ENCODE measurements at regions not wholly inside any gene's neighbourhood (a gene's known extent, or its start where the extent isn't known, plus 50 kb on each side); places are given as distances from the start of the nearest gene placed in this dataset.

DNA sequence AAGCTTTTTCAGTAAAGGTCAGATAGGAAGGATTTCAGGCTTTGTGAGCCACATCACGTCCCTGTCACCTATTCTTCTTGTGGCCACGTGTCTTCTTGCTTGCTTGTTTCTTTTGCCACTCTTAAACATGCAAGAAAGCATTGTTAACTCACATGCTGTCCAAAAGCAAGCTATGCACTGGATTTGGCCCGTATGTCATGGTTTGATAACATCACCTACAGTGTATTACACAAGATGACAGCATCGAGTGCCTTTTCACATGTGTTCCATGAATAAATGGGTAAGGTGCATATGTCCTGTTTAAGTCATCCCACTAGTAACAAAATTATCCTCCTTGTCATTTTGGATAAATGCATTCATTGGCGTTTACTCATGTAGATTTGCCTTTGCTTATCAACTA, 468.0 kb upstream of the FAT1 start:
- no peak for DNase-seq

DNA sequence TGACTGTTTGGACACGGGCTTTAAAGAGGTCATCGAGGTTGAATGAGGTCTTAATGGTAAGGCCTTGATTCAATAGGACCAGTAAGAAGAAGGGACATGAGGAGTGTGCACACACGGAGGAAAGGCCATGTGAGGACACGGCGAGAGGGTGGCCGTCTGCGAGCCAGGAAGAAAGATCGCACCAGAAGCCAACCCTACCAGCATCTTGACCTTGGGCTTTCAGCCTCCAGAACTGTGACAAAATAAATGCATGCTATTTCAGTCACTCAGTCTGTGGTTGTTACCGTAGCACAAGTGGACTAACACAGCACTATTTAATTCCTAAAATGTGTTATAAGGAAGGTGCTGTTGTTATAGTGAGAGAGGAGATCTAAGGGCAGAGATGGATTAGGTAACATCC, 468.6 kb upstream of the FAT1 start:
- no peak for DNase-seq

DNA sequence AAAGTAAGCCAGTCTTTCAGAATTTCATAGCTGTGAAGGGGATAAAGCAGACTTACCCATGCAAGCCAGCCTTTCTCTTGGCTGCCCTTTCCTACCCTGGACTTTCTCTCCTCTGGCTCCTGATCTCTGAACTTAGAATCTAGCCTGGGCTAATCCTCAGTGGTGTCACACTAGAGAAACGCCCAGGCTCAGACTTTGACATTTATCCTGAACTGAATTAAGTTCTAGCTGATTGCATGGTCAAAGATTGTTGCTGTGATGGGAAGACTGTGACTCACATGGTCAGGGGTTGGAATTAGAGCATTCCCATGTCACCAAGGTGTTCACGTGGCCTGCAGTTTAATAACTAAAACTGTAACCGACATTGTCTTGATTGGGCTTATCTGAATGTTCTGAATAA, 469.5 kb upstream of the FAT1 start:
- DNase-seq = no peak

DNA sequence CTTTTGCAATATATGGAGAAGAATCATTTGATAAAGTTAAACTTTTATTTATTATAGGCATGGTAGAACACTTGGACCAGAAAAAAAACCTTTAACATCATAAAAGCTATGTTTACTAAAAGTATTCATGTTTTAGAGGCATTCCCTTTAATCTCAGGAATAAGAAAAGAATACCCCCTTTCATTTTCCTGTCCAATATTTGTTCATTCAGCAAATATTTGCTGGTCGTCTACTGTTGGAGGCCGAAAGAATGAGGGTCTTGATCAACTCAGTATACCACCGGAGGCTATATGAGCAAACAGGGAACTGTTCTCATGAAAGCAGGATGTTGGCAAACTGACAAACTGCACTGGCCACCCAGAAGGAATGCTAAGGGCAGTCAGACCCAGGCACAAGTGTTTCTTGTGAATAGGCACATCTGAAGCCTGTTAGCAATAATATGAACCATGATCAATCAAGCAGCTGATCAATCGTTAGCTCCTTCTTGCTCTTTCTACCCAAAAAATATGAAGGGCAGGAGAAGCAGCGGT, 480.8 kb upstream of the FAT1 start:
- DNase-seq = no peak

DNA sequence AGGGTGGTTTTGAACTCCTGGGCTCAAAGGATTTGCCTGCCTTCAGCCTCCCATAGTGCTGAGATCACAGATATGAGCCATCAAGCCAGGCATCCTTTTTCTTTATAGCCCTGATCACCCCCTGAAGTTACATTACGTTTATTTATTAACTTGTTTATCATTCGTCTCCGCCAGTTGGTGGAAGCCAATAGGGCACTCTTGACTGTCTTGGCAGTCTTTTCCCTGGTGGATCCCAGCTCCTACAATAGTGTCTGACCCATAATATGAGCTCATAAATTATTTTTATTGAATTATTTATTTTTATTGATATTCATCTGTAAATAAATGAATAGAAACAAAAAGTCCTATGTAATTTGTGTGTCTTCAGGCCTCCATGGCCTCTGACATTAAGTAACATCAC, 484.3 kb upstream of the FAT1 start:
- DNase-seq = no peak

DNA sequence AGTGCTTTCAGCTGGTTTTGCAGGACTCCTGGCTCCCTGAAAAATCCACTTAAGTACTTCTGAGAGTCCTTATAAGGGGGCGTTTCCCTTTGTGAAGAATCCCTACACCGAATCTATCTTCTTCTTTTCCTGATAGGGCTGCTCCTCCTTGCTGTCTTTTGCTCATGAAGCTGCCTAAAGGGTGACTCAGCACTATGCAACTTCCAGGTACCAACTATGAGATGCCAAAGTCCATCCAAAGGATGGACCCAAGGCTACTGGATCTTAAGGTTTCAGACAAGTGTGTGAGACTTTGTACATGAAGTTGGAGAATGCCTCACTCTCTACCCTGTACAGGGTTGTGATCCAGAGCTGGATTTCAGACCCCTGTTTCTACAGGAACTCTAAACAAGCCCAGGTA, 485.0 kb upstream of the FAT1 start:
- no peak for DNase-seq

DNA sequence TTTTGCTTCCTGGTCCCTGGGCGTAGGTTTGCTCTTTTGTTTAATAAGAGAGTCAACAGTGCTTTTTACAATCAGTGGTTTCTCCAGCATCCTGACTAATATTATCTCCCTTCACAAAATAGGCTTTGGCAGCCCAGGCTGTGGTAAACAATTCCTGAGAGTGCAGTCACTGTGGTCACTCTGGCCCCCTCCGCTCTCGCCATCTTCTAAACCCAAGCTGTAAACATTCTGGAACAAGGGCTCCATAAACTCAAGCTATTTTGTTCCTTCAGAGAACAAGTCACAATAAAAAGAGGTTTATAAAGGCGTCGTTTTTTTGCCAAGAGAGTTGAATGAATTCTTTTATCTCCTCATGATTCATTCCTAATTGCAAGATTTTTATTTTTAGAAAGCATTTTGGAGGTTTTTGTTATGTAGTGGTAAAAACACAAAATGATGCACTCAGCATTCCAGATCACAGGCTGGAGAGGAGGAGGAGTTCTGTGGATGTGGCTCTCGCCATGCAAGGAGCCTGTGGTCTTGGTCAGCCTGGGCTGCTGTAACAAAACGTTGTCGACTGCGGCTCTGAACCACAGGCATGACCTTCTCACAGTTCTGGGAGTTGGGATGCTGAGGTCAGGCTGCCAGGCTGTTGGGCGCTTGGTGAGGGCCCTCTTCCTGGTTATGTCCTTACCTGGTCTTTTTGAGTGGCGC, 486.4 kb upstream of the FAT1 start:
- DNase-seq = no peak

DNA sequence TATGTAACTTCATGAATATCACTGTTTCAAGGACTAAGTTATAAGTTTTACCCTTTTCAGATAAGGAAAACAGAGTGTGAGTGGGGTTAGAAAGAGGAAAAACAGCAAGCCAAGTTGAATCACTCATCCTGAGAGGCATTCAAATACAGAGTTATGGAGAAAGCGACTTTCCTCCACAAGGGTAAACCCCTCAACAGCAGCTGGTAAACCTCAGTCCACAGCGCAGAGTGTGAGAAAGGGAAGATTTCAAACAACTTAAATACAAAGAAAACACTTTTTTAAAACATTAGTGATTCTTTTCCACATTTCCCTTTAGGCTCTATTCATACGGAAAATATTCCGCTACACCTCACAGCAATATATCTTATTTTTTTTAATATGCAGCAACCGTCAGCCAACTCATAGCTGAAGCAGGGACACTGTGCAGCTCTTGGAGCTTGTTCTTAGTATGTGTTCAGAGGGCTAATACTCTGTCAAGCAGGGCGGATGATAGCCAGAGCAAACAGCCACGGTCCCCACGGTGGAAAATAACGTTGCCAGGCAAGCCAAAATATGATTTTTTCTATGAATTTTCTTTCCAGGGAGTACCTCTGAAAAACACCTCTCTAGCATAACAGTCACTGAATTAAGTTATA, 488.9 kb upstream of the FAT1 start:
- no peak for DNase-seq

DNA sequence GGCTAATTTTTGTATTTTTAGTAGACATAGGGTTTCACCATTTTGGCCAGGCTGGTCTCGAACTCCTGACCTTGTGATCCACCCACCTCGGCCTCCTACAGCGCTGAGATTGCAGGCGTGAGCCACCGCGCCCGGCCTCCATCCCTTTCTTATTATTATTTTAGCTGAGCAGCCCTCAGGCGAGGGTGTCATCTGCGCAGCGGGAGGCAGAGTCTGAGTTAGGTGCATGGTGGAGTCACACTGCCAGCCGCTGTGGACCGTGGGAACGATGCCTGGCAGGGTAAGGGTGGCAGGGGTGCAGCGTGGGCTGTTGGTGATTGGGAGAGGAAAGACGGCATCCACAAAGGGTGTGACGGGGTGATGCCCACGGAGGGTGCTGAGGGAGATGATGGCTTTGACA, 491.8 kb upstream of the FAT1 start:
- no peak for DNase-seq

DNA sequence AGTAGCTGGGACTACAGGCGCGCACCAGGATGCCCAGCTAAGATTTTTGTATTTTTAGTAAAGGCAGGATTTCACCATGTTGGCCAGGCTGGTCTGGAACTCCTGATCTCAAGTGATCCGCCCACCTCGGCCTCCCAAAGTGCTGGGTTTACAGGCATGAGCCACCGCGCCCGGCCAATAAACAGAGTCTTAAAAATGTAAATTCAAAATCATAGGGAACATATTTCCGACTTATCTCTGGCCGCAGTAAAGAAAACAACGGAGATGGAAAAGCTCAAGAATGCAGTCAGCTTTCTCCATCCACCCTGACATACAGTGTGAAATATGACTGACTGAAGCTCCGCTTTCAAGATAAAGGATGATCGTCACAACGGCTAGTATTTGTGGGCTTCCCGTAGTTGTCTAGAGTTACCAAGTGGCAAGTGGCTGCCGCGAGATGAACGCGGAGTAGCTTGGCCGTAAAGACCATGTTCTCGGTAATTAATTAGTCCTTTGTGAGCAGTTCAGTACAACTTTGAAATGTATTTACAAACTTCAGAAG, 495.1 kb upstream of the FAT1 start:
- DNase-seq = no peak

DNA sequence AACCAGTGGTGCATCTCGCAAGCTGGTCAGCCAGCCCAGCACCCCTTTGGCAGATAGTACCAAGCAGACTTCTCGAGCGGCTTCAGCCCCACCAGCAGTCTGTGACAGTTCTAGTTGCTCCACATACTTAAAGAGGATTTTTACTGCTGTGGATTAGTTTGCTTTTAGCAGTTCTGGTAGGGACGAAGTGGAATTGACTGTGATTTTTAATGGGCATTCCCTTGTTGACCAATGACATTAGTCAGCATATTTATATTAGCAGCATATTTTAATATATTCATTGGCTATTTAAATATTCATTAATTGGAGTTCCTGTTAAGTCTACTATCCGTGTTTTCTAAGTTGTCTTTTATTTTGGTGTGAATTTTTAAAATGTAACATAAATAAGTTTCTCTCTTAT, 500.9 kb upstream of the FAT1 start:
- DNase-seq = no peak

DNA sequence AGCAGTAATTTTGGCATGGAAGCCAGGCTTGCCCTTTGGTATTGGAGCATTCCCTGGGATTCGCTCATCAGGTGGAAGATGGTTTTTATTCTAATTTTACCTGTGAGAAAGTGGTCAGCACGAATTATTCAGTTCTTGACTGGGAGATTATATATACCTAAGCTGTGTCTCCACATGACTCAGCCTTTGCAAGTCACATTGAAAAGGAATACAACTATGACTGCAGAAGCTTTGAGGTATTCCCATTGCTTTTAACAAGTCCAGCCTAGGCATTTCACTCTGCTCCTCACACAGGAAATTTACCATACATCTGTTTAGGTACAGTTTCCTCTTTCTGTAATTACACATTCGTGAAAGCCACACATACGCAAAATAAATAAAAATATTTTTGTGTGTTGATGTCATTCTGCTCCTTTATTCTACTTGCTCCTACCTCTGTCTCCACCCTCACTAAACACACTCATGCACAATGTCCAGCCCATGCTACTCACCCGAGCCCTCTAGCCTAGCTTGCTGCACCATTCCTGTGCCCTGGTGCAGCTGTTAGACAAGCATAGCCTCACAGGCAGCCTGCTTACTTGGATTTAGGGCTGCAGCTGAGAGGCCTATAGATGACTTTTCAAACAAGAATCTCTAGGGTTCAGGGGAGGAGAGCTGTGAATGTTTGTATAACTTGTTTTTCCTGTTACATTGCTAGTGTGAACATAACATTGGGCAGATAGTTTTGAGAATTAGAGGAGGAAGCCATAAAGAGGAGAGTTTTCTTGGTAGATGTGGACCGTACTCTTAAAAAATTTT, 504.4 kb upstream of the FAT1 start:
- no peak for DNase-seq

DNA sequence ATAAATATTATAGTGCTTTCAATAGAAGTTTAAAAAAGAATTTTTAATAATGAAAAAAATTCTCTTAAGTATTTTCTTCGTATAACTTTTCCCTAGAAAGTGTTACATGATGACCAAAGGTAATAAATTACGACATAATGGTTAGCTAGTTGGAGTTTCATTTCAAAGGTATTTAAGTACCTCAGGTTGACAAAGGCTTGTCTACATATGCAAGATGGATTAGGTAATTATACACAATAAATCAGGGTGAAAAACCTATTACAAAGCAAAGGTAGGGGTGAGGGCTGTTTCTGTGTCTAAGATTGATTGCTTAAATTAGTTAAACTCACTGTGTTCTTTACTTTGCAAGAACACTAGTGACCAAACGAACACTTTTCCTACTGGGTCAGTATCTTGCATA, 508.5 kb upstream of the FAT1 start:
- no peak for DNase-seq

DNA sequence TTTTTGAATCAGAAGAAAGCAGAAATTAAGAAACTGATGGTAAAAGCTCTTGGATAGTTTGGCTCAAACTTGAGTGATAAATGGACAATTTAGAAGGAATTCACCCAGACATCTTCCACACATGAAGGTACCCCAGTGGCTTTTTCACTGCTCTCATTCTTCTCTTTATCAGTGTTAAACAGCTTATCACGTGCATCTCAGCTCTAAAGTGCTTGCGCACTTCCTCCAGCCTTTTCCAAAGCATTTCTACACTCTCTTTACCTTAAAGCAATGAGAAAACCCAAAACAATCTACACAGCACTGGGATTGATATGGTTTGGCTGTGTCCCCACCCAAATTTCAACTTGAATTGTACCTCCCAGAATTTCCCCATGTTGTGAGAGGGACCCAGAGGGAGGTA, 509.1 kb upstream of the FAT1 start:
- no peak for DNase-seq

DNA sequence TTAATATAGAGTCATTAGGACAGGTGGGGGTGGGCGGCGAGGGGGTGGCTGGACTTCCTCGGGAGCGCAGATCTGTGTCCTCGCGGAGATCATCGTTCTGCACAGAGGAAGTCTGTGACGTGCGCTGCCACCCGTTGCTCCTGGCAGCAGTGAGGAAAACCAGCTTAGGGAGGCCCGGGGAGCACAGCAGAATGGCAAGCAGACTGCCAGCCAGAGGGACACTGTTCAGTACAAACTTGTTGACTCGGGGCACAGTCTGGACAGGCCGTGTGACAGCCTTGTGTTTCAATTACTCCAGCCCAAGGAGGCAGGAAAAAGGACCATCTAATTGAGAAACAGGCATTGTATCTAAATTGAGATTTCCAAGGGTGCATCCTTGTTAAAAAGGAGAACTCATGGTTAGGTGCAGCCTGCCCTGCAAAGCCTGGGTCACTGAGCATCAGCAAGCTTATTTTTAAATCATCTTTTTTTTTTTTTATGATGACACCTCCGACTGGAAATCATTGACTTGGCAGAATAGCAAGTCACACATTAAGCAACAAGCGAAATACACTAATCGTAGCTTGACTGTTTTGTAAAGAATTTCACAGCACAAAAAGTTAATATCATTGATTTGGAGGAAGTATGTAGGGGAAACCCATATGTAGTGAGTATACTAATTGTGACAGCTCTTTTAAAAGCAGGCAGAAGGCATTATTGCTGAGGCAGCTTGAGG, 512.0 kb upstream of the FAT1 start:
- no peak for DNase-seq

DNA sequence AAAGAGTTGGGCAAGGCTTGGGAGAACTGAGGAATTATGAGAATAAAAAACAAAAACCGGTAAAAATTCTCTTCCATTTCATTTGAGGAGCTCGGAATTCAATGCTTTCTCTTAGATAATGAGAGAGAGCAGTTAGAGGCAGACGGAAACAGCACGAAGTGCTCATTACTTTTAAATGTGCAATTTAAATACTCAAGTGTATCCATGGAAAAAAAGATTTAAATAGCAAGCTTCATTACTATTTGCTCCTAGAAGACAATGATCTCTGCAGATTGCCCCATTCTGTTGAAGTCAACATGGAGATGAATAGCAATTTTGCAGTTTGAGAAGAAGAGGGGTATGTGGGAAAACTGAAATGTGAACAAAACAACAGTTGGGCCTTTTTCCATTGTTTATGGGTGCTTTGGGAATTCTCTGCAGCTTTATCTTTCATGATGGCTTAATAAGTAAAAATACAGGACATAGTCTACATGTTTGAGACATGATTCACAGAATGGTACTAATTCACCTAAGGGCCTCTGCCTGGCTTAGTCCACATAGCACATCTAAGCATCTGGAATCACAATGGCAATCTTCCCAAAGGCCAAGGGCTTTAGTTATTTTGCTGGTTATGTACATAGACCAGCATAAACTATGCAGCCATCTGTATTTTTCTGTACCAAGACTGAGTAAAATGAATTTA, 512.7 kb upstream of the FAT1 start:
- DNase-seq = no peak

DNA sequence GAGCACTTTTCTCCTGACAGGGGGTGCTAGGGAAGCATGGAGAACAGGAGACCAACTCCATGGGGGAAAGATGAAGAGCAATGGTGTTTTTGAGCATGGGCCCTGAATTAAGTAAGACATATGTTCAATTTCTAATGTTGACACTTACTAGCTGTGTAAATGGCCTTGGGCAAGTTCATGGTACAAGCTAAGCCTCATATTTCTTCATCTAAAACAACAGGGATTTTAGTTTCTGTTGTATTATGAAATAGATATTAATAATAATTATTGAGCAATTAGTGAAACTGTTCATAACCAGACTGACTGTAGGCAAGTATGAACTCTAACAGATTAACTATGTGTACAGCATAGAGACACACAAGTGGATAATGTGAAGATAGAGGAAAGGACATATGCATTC, 515.0 kb upstream of the FAT1 start:
- DNase-seq = no peak

DNA sequence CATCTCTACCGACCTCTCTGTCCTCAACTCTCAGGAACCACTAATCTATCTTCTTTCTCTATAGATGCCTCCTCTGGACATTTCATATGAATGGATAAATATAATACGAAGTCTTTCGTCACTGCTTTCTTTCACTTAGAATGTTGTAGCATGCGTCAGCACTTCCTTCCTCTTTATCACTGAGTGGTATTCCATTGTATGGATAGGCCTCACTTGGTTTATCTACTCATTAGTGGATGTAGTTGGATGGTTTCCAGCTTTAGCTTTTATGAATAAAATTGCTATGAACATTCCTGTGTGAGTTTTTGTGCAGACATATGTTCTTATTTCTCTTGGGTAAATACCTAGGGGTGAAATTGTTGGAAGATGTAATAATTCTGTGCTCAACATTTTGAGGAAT, 528.2 kb upstream of the FAT1 start:
- no peak for DNase-seq

DNA sequence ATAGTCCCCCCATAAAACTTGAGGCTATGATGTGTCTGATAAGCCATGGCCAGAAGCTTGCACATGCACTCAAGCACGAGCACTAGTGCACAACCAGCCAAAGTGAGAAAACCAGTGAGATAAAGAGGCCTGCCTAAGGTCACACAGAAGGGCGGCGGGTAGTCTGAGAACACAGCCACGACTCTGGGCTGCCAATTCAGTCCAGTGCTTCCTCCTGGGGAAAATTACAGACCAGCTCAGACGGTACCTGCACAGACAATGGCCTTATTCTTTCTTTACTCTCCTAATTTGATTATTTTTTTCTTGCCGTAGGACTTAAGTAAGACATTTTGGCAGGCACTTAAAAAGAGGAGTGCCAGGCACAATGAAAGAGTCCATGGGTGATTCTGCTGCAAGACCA, 533.2 kb upstream of the FAT1 start:
- DNase-seq = no peak

DNA sequence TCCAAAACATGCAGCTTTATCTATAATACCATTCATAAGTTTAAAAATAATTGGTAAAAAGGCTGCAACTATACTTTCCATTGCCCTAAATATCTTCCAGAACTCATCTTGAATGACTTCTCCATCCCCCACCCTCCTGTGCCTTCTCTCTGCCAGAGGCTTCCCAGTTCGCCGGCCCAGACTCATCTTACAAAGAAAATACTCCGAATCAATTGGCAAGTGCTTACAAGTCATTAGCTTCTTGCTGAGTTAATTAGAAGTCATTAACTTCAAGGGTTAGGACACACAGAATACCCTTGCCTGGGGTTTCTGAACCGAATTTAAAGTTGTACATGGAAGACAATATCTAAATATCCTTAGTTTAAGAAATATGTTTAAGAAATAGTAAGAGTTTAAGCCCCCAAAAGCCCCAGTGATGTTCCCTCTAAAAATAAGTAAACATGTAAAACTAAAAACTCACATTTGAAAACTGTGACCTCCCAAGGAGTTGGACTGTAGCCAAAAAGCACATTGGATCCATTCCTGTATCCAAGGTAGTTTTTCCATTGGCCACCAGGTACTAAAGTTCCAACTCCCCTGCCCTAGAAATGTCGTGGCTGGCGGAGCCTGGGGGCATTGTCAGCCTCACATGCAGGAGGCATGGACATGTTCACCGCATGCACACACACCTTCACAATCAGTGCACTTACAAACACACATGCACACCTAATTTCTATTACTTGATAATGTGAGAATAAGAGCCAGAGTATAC, 535.2 kb upstream of the FAT1 start:
- no peak for DNase-seq

DNA sequence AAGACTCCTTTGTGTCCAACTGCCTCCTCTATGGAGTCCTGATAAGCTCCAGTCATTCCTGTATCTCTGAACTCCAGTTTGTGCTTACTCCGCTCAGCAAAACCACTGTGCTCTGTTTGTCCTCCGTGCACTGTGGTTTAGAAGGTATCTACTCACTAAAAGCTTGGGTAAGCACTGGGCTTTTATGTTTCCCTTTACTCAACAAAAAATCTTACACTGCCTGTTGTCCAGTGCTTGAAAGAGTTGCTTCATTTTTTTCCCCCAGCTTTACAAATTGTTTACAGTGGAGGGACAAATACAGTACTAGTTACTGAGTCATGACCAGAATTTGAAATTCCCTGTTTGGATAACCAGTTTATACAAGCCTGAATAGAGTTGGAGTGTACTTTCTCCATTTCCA, 545.3 kb upstream of the FAT1 start:
- DNase-seq = no peak

DNA sequence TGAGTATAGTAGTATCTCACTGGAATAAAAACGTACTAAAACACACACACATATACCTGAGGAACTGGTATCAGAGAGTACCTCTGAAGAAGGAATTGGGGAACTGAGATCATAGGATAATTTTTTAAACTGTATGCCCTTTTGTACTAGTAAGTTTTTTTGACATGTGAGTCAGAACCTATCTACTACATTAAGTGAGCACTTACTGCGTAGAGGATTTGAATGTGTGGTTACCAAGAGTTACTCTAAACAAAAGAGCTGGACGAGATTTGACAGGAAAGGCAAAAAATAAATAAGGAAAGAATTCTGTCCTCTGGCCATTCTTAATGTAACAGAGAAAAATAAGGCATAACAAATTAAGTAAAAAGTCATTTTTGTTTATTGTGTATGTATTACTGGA, 546.5 kb upstream of the FAT1 start:
- DNase-seq = no peak
